GM12891 (cell line): ENCODE measurements at regions not wholly inside any gene's neighbourhood (a gene's known extent, or its start where the extent isn't known, plus 50 kb on each side); places are given as distances from the start of the nearest gene placed in this dataset.

Experiments
- PAX5 ChIP-seq: IDR thresholded peaks from 2 replicates; pipeline ENCODE4 v1.6.1; 2011; ENCODE audit warnings: low read length, moderate library complexity, mild to moderate bottlenecking; ENCODE audit not compliant: insufficient read depth, severe bottlenecking
- POLR2A ChIP-seq: IDR thresholded peaks from 2 replicates; pipeline ENCODE4 v1.6.1; 2011; ENCODE audit warnings: low read depth, low read length, control low read depth
- POLR2AphosphoS5 ChIP-seq: IDR thresholded peaks from 2 replicates; pipeline ENCODE4 v1.6.1; 2011; ENCODE audit warnings: low read depth, low read length, control low read depth
- POU2F2 ChIP-seq: IDR thresholded peaks from 2 replicates; pipeline ENCODE4 v1.6.1; 2011; ENCODE audit warnings: low read depth, mild to moderate bottlenecking, control low read depth, low read length, moderate library complexity
- SPI1 ChIP-seq: IDR thresholded peaks from 2 replicates; pipeline ENCODE4 v1.6.1; 2011; ENCODE audit warnings: low read depth, low read length, control low read depth
- TAF1 ChIP-seq: IDR thresholded peaks from 2 replicates; pipeline ENCODE4 v1.6.1; 2011; ENCODE audit warnings: low read depth, low read length, control low read depth

- no peak for TF ChIP-seq TAF1
- TF ChIP-seq POLR2A: no peak
- no peak for TF ChIP-seq POLR2AphosphoS5
- no peak for TF ChIP-seq PAX5
- TF ChIP-seq POU2F2: no peak
- no peak for TF ChIP-seq SPI1
These were observed 89.7 kb upstream of the CMC1 start for GRCh38 chr3:28151608-28152228.
